Esophagus squamous epithelium (tissue), 5 donors: ENCODE measurements at regions not wholly inside any gene's neighbourhood (a gene's known extent, or its start where the extent isn't known, plus 50 kb on each side); places are given as distances from the start of the nearest gene placed in this dataset.

Experiments used
- DNase-seq: peaks from one replicate; lab custom pipeline; 2025; lab: John Stamatoyannopoulos, UW
- H3K27ac ChIP-seq, 4 donors: fragments of 200-600 bp; sonication (generic); one replicate each; pipeline ENCODE4 v1.5.1; 2016 to 2019; ENCODE audit warnings: mild to moderate bottlenecking in 1 of 4
- H3K27me3 ChIP-seq, 4 donors: fragments of 200-600 bp; sonication (generic); 1 replicate in 3 of 4; 2 replicates in 1 of 4; pipeline versions ENCODE4 v1.5.1 to v1.6.0; 2017 to 2021; ENCODE audit warnings: antibody characterized with exemption in 1 of 4
- H3K36me3 ChIP-seq, 3 donors: fragments of 200-600 bp; sonication (generic); one replicate each; pipeline ENCODE4 v1.5.1; 2016 to 2019
- H3K4me1 ChIP-seq, 3 donors: fragments of 200-600 bp; sonication (generic); one replicate each; pipeline ENCODE4 v1.5.1; 2017 to 2019
- H3K4me3 ChIP-seq, 4 donors: fragments of 200-600 bp; sonication (generic); 1 replicate in 3 of 4; 2 replicates in 1 of 4; pipeline ENCODE4 v1.5.1; 2016 to 2019; ENCODE audit warnings: mild to moderate bottlenecking in 2 of 4, moderate library complexity in 1 of 4
- H3K9me3 ChIP-seq, 3 donors: fragments of 200-600 bp; sonication (generic); one replicate each; pipeline ENCODE4 v1.5.1; 2016 to 2019
- POLR2A ChIP-seq, 4 donors: fragments of 450-650 bp; IDR thresholded peaks; one replicate each; pipeline ENCODE4 v1.6.1; 2017; ENCODE audit warnings: antibody characterized with exemption in 4 of 4, mild to moderate bottlenecking in 4 of 4, moderate library complexity in 3 of 4
- WGBS, 2 donors: methylation state at CpG; one replicate each; pipeline ENCODE4 v1.1.5; 2018; 5-methylcytosine and 5-hydroxymethylcytosine counted together
- intact Hi-C: fragments of 100-400 bp; cut with DNase I; formaldehyde crosslinking; loops from one replicate; pipeline ENCODE4 v1.15.0; 2022
- TF ChIP-seq, protein P1 (sequence below), 6 experiments: fragments of 450-650 bp in 4 of 6; fragments of 200-600 bp in 2 of 6; sonication (generic) in 2 of 6; IDR thresholded peaks; one replicate each; pipeline ENCODE4 v1.5.1; 2016 to 2019; ENCODE audit warnings: antibody characterized with exemption in 6 of 6, mild to moderate bottlenecking in 4 of 6, moderate library complexity in 4 of 6
- donor health status: DM: yes; HTN: yes; CAD: no.

DNA sequence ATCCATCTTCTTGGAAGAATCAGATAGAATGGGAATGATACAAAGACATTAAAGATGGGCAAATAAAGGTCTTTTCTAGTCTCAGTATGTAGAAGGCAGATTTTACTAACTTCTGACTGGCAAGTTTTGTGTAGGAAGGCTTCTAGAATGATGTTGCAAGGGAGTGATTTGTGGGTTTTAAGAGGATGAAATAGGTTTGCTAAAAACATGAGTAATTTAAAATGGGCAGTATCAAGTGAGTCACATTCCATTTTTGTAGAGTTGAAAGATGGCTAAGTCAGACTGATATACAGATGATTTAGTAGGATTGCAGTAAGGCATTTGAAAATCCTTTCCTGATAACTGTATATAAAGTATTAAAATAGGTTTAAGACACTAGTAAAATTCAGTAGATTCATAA lies 777.4 kb downstream of the SORCS1 start:
- intact Hi-C loops = no loop called here
- no peak overlapping the region for H3K4me3 ChIP-seq
- no peak for DNase-seq
- no peak overlapping the region for H3K27ac ChIP-seq
- H3K4me1 ChIP-seq = no peaks in the 10 kb centered on the region
- TF ChIP-seq POLR2A (IDR thresholded peaks at IDR 0.05) = no peak
- TF ChIP-seq, protein P1, sequence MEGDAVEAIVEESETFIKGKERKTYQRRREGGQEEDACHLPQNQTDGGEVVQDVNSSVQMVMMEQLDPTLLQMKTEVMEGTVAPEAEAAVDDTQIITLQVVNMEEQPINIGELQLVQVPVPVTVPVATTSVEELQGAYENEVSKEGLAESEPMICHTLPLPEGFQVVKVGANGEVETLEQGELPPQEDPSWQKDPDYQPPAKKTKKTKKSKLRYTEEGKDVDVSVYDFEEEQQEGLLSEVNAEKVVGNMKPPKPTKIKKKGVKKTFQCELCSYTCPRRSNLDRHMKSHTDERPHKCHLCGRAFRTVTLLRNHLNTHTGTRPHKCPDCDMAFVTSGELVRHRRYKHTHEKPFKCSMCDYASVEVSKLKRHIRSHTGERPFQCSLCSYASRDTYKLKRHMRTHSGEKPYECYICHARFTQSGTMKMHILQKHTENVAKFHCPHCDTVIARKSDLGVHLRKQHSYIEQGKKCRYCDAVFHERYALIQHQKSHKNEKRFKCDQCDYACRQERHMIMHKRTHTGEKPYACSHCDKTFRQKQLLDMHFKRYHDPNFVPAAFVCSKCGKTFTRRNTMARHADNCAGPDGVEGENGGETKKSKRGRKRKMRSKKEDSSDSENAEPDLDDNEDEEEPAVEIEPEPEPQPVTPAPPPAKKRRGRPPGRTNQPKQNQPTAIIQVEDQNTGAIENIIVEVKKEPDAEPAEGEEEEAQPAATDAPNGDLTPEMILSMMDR (IDR thresholded peaks at IDR 0.05) = no peak
- no peaks in the 10 kb centered on the region for H3K27me3 ChIP-seq
- H3K9me3 ChIP-seq = no peaks in the 10 kb centered on the region
- no peaks in the 10 kb centered on the region for H3K36me3 ChIP-seq

DNA sequence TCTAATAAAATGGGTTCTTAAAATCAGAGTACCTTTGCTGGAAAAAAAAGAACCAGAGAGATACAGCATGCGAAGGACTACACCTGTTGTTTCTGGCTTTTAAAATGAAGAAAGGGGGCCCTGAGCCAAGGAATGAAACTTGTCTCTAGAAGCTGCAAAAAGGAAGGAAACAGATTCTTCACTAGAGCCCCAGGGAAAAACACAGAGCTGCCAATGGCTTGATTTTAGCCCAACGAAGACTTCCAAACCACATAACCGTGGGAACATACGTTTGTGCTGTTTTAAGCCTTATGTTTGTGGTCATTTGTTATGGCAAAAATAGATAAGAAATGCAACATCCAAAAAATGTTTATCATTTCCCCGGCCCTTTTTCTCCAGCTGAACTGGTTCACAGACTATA lies 780.0 kb downstream of the SORCS1 start:
- no peaks in the 10 kb centered on the region for H3K27me3 ChIP-seq
- no peaks in the 10 kb centered on the region for H3K36me3 ChIP-seq
- 29 to 34% methylated on average over 5 of the region's 5 CpGs for WGBS, 2 donors
- DNase-seq = no peak
- H3K27ac ChIP-seq = no peak overlapping the region
- H3K4me3 ChIP-seq = no peak overlapping the region
- H3K9me3 ChIP-seq = no peaks in the 10 kb centered on the region
- intact Hi-C loops = no loop called here
- no peak for TF ChIP-seq POLR2A (IDR thresholded peaks at IDR 0.05)
- TF ChIP-seq, protein P1 (IDR thresholded peaks at IDR 0.05) = no peak
- no peaks in the 10 kb centered on the region for H3K4me1 ChIP-seq

DNA sequence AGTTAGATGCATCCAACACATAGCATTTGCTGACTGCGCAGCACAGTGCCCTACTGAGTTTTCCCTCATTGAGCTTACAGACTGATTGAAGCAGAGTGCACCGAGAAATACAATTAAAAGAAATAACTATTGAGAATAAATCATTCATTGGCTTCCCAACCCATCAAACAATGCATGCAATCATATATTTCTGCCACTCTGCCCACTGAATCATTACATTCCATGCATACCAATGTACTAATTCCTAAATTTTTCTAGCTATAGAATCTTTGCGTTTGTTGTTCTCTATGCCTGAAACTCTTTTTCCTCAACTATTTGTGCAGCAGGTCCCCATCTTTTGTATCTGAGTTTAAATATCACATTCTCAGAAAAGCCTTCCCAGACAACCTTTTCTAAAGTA lies 783.8 kb downstream of the SORCS1 start:
- intact Hi-C loops = no loop called here
- no peaks in the 10 kb centered on the region for H3K27me3 ChIP-seq
- no peaks in the 10 kb centered on the region for H3K4me1 ChIP-seq
- H3K9me3 ChIP-seq = peaks cover 0 to 3% (median 0%) of the 10 kb centered on the region in 3 donors
- no peak for DNase-seq
- no peak overlapping the region for H3K4me3 ChIP-seq
- TF ChIP-seq, protein P1 (IDR thresholded peaks at IDR 0.05) = no peak
- WGBS, 2 donors = 69 to 72% methylated on average over 3 of the region's 3 CpGs
- no peaks in the 10 kb centered on the region for H3K36me3 ChIP-seq
- H3K27ac ChIP-seq = no peak overlapping the region

DNA sequence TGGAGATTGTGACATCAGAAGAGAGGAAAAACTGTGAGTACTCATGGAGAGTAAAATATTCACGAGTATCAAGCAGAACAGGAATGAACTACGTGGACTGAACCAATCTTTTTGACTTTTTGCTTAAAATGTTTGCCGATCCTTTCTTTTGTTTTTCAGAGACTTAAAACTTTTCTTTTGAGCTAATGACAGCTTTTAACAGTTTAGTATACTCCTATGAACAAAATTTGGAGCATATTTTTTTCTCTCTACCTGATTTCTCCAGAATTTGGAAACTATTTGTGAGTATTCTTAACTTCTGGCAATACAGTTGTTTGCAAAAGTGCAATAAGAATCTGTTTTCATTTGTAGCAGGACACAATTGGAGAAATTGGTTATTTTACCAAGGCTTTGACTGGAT lies 786.3 kb downstream of the SORCS1 start:
- Histone ChIP-seq H3K9me3 (peaks cover 0 to 3% (median 0%) of the 10 kb centered on the region in 3 donors), H3K27ac (no peak overlapping the region), H3K27me3 (no peaks in the 10 kb centered on the region), H3K36me3 (no peaks in the 10 kb centered on the region), H3K4me1 (no peaks in the 10 kb centered on the region), H3K4me3 (no peak overlapping the region)
- no peak for DNase-seq
- 68 to 69% methylated on average over 3 of the region's 3 CpGs for WGBS, 2 donors
- intact Hi-C loops = no loop called here
- TF ChIP-seq POLR2A (IDR thresholded peaks at IDR 0.05) = no peak
- TF ChIP-seq, protein P1 (IDR thresholded peaks at IDR 0.05) = no peak

DNA sequence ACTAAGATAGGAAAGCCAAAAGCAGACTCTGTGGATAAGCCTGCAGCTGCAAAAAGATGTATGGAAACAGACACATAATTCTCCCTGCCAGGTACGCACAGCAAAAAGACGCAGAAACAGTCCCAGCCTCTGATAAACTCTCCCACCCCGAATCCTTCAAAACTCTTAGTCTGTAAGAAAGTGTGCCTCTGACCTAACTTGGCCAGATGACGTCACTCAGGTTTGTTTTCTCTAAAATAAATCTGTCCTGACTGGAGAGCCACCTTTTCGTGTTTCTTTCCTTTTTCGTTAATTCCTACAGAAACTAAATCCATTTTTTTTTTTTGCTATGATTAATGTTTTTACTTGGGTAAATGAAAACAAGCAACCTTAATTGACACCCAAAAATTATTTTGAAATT lies 793.8 kb downstream of the SORCS1 start:
- H3K4me1 ChIP-seq = no peaks in the 10 kb centered on the region
- 75 to 79% methylated on average over 6 of the region's 6 CpGs for WGBS, 2 donors
- intact Hi-C loops = no loop called here
- no peak for DNase-seq
- H3K4me3 ChIP-seq = no peak overlapping the region
- TF ChIP-seq, protein P1 (IDR thresholded peaks at IDR 0.05) = no peak
- no peak for TF ChIP-seq POLR2A (IDR thresholded peaks at IDR 0.05)
- H3K27me3 ChIP-seq = no peaks in the 10 kb centered on the region
- no peak overlapping the region for H3K27ac ChIP-seq
- no peaks in the 10 kb centered on the region for H3K36me3 ChIP-seq
- no peaks in the 10 kb centered on the region for H3K9me3 ChIP-seq
